Skeletal muscle cell (primary cell): ENCODE measurements at regions not wholly inside any gene's neighbourhood (a gene's known extent, or its start where the extent isn't known, plus 50 kb on each side); places are given as distances from the start of the nearest gene placed in this dataset.

Experiments
- DNase-seq: peaks from one replicate; pipeline ENCODE4 v3.0.0-alpha.2; 2010; ENCODE audit warnings: low read depth
- H3K4me3 ChIP-seq: 2 replicates; pipeline ENCODE4 v1.5.1; 2011; ENCODE audit warnings: low read depth, mild to moderate bottlenecking, control low read depth, low read length, moderate library complexity

- no peak for DNase-seq
Observed at GRCh38 chr7:36001546-36001945, 151.5 kb upstream of the EEPD1 start.

GRCh38 chr7:36002900-36003299 is 150.2 kb upstream of the EEPD1 start:
- DNase-seq = no peak
- H3K4me3 ChIP-seq = no peak overlapping the region

More at GRCh38 chr7:36001546-36001945, 151.5 kb upstream of the EEPD1 start:
- H3K4me3 ChIP-seq = no peak overlapping the region

GRCh38 chr7:36003343-36003742 is 149.7 kb upstream of the EEPD1 start:
- DNase-seq = no peak
- no peak overlapping the region for H3K4me3 ChIP-seq

GRCh38 chr7:36005293-36005692 is 147.8 kb upstream of the EEPD1 start:
- DNase-seq = no peak
- H3K4me3 ChIP-seq = no peak overlapping the region

GRCh38 chr7:36005876-36006275 is 147.2 kb upstream of the EEPD1 start:
- no peak for DNase-seq
- no peak overlapping the region for H3K4me3 ChIP-seq

- no peak overlapping the region for H3K4me3 ChIP-seq
- no peak for DNase-seq
Observed at GRCh38 chr7:36006636-36007229, 146.3 kb upstream of the EEPD1 start.

GRCh38 chr7:36010656-36011587 is 142.1 kb upstream of the EEPD1 start:
- DNase-seq = no peak
- H3K4me3 ChIP-seq = no peak overlapping the region

GRCh38 chr7:36011588-36011965 is 141.5 kb upstream of the EEPD1 start:
- H3K4me3 ChIP-seq = no peak overlapping the region
- DNase-seq = no peak

- no peak overlapping the region for H3K4me3 ChIP-seq
- no peak for DNase-seq
Observed at GRCh38 chr7:36013246-36014014, 139.6 kb upstream of the EEPD1 start.

- no peak for DNase-seq
- no peak overlapping the region for H3K4me3 ChIP-seq
Observed at GRCh38 chr7:36014961-36015360, 138.1 kb upstream of the EEPD1 start.

- no peak for DNase-seq
- H3K4me3 ChIP-seq = no peak overlapping the region
Observed at GRCh38 chr7:36015733-36016132, 137.3 kb upstream of the EEPD1 start.

- no peak overlapping the region for H3K4me3 ChIP-seq
- no peak for DNase-seq
Observed at GRCh38 chr7:36016648-36017047, 136.4 kb upstream of the EEPD1 start.

GRCh38 chr7:36017111-36017510 is 135.9 kb upstream of the EEPD1 start:
- DNase-seq = no peak
- no peak overlapping the region for H3K4me3 ChIP-seq

- no peak for DNase-seq
- H3K4me3 ChIP-seq = no peak overlapping the region
Observed at GRCh38 chr7:36018816-36019484, 134.1 kb upstream of the EEPD1 start.

- no peak for DNase-seq
- H3K4me3 ChIP-seq = no peak overlapping the region
Observed at GRCh38 chr7:36019538-36019937, 133.5 kb upstream of the EEPD1 start.

GRCh38 chr7:36019980-36020379 is 133.1 kb upstream of the EEPD1 start:
- H3K4me3 ChIP-seq = no peak overlapping the region
- DNase-seq = no peak

GRCh38 chr7:36021367-36021766 is 131.7 kb upstream of the EEPD1 start:
- no peak overlapping the region for H3K4me3 ChIP-seq
- no peak for DNase-seq

- DNase-seq = peak; percentile 33
- no peak overlapping the region for H3K4me3 ChIP-seq
Observed at GRCh38 chr7:36021917-36022550, 131.0 kb upstream of the EEPD1 start.

GRCh38 chr7:36023033-36023560 is 130.0 kb upstream of the EEPD1 start:
- no peak overlapping the region for H3K4me3 ChIP-seq
- DNase-seq = no peak
